ENCODE measurements at regions not wholly inside any gene's neighbourhood (a gene's known extent, or its start where the extent isn't known, plus 50 kb on each side); places are given as distances from the start of the nearest gene placed in this dataset.

DNA sequence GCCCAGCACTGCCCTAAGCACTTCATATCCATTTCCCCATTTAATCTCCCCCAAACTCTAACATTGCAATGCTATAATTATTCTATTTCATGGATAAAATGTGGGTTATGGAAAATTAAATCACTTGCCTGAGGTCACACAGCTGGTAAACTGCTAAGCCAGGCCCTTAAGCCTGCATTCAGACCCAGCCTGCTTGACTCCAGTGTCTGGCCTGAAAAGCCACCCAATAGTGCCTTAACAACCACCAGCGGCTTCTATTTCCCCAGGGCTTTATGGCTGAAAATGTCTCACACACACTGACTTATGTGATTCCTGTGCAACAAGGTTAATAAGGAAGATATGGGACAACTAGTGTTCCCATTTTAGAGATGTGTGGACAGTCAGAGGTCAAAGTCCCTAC is 178.5 kb upstream of the SNX19 start:
- TF ChIP-seq, protein P1, sequence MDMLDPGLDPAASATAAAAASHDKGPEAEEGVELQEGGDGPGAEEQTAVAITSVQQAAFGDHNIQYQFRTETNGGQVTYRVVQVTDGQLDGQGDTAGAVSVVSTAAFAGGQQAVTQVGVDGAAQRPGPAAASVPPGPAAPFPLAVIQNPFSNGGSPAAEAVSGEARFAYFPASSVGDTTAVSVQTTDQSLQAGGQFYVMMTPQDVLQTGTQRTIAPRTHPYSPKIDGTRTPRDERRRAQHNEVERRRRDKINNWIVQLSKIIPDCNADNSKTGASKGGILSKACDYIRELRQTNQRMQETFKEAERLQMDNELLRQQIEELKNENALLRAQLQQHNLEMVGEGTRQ (CRISPR knock-in tag; IDR thresholded peaks at IDR 0.05): no peak
- TF ChIP-seq KAT7 (CRISPR knock-in tag; IDR thresholded peaks at IDR 0.05; ENCODE audit: borderline replicate concordance) (no peak), HMGXB4 (CRISPR knock-in tag; IDR thresholded peaks at IDR 0.05) (no peak), USF1 (CRISPR knock-in tag; IDR thresholded peaks at IDR 0.05) (no peak), E2F5 (CRISPR knock-in tag; IDR thresholded peaks at IDR 0.05) (no peak), ZNF138 (CRISPR knock-in tag; conservative IDR thresholded peaks at IDR 0.05) (no peak), CREB1 (CRISPR knock-in tag; IDR thresholded peaks at IDR 0.05) (no peak), NFE2L1 (CRISPR knock-in tag; IDR thresholded peaks at IDR 0.05) (no peak), CREM (CRISPR knock-in tag; IDR thresholded peaks at IDR 0.05) (no peak), ZBTB21 (CRISPR knock-in tag; IDR thresholded peaks at IDR 0.05; ENCODE audit: borderline replicate concordance) (no peak), SP1 (CRISPR knock-in tag; conservative IDR thresholded peaks at IDR 0.05) (no peak), ZNF232 (CRISPR knock-in tag; IDR thresholded peaks at IDR 0.05) (no peak)
- TF ChIP-seq, protein P2, sequence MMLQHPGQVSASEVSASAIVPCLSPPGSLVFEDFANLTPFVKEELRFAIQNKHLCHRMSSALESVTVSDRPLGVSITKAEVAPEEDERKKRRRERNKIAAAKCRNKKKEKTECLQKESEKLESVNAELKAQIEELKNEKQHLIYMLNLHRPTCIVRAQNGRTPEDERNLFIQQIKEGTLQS (CRISPR knock-in tag; conservative IDR thresholded peaks at IDR 0.05): no peak
- TF ChIP-seq, protein P3, sequence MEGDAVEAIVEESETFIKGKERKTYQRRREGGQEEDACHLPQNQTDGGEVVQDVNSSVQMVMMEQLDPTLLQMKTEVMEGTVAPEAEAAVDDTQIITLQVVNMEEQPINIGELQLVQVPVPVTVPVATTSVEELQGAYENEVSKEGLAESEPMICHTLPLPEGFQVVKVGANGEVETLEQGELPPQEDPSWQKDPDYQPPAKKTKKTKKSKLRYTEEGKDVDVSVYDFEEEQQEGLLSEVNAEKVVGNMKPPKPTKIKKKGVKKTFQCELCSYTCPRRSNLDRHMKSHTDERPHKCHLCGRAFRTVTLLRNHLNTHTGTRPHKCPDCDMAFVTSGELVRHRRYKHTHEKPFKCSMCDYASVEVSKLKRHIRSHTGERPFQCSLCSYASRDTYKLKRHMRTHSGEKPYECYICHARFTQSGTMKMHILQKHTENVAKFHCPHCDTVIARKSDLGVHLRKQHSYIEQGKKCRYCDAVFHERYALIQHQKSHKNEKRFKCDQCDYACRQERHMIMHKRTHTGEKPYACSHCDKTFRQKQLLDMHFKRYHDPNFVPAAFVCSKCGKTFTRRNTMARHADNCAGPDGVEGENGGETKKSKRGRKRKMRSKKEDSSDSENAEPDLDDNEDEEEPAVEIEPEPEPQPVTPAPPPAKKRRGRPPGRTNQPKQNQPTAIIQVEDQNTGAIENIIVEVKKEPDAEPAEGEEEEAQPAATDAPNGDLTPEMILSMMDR (IDR thresholded peaks at IDR 0.05): no peak
